Stimulated activated CD4-positive, alpha-beta T cell treated with anti-CD3 and anti-CD28 coated beads, Interleukin-12 subunit alpha, Interleukin-12 subunit beta, amount 100 ng/mL, for 48 hours (primary cell): ENCODE measurements at regions not wholly inside any gene's neighbourhood (a gene's known extent, or its start where the extent isn't known, plus 50 kb on each side); places are given as distances from the start of the nearest gene placed in this dataset.
A peak's percentile ranks its signal among the peaks of the same experiment; 100 is the strongest.

Experiments
- DNase-seq, 3 donors: peaks; one replicate each; pipeline ENCODE4 v3.0.0-alpha.2; 2020; ENCODE audit warnings: low read depth in 2 of 3, low spot score in 1 of 3

DNA sequence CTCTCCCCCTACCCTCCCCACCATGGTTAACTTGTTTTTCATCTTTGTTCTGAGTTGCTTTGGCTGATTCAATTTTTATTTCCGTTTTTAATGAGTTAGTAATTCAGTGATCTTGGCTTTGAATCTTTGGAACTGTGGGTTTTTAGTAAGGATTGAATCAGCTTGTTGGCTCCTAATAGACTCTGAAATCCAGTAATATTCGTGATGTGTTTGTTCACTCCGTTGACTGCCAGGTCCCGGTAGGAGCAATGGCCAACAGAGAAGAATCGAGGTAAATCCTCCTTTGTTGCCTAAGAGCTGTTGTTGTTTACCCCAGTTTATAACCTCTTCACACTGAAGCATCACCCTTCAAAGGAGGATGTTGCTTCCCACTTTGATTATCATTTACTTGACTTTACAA lies 92.7 kb downstream of the PCSK1 start:
- no peak for DNase-seq

DNA sequence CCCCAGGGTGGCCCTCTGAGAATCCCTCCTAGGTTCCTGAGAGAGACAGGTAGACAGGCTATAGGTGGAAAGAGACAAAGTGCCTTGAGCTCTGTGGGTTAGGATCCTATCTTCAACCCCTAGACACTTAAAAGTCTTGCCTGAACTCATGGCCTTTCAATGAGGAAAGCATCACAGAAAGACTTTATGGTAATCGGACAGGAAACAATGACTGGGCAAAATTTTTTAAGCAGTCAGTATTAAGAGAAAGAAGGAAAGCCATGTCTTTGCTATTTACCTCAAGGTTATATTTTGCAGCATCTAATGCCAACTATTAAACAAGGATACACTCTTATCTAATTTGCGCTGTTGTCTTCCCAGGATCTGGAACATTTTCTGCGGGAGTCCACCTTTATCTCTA lies 93.2 kb downstream of the PCSK1 start:
- DNase-seq: no peak

DNA sequence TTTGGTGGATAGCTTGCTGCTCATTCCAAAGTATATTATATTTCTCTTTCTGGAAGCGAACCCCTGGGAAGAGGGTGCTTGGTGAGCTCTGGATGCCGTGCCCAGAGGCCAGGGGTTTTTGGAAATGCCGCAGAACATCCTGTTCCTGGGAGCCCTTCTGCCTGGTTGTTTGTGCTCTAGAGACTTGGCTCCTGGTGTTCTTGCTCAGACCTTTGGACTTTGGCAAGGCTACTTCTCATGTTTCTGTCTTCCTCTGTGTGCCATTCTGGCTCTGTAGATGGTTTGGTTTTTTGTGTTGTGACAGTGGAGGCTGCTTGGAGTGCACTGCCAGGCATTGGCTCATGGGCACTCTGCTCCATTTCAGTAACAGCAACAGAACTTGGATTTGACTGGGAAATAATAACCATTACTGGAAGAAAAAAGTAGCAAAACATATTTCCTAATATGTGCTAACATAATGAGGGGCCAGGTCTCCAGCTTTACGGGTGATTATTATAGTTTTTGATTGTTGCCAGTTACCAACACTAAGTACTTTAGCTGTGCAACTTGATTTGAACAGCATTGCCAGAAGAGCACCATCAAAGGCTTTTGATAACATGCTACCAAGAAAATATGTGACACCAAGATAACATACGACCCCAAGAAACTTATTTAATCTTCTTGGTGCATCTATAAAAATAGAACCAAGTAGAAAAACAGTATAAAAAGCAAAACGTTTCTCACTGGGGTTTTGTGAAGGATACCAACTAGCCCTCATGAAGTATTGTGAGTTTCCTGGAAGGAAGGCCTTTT lies 94.2 kb downstream of the PCSK1 start:
- no peak for DNase-seq

DNA sequence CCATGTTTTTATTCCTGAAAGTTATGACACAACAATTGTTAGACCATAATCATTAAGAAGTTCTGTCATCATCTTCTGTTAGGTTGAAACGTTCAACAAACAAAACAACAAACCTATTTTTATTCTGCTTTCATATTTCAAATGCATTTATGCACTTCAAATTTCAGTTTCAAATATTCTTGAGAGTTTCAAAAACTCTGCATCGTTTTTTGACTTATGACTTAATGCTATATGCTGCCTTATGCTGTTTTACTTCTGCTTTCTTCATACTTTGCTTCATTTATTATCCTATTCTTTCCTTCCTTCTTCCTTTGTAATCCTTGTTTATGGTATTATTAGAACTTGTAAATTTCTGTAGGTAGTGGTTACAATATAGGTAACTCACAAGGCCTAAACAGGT lies 95.0 kb downstream of the PCSK1 start:
- no peak for DNase-seq

DNA sequence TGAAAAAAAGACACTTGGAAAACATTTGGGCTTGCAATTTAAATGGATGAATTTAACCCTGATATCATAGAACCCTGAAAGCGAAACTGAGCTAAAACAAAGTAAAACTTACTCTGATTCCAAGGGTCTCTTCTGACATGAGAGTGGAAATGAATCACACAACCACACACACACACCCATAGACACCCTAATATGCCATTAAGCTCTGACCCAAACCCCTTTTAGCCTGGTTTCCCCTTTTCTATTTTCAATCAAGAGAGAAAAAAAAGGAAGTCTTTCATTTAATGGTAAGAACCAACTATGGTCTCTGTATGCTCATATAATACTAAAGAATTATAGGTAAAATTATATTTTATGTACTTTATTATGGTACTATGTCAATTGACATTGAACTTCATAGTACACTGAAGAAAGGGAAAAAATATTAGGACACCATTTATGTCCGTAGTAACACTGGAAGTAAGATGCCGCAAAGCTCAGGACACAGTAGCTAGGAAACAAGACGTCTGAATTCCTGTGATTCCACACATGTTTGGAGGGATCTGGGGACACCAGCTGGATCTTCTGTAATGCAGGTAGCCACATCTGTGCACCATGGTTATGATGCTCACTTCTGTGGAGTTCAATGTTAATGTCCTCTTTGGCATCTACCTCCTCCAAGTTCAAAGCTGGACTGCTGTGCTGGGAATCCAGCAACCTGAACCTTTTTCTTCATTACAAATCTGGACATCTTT lies 95.8 kb downstream of the PCSK1 start:
- DNase-seq: no peak

DNA sequence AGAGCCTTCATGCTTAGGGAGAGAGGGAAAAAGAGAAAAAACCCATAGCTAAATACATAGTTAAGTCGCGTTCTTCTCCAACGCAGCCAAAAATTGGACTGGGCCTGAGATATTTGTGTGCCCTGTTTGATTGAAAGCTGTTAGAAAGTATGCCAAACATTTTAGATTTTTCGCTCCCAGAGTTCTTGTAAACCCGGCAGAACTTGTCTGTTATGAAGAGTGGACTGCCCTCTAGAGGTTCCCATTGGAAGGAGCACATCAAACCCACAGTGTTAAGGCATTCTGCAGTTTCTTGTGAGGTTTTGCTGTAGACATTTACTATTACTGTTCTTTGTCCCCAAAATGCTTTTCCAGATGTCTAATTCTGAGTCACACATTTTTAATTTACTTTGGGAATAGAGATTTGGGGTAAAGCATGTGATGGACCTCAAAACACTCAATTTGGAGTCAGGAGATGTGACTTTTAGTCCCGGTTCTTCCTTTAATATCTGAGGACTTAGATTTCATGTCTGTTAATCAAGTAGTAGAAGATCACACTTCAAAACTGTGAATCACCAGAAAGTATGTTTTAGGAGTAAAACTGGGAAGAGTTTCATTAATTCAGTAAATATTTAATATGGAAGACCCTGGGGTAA lies 96.6 kb downstream of the PCSK1 start:
- DNase-seq: peak; percentile 14 to 62 (median 41)

DNA sequence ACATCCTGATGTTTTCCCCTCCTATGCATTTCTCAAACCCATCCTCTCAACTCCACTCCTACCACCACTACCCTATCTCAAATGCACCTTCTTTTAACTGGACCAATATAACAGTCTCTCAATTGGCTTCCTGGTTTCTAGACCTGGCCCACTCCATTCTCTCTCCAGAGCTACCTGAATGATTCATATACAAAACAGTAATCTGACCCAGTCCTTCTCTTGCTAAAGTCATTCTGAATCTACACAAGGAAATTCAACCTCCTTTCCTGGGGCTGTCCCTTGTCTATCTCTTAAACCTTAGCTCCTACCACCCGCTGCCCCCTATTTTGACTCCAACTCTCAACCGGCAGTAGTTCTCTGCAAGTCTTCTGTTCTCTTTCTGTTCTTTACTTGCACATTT lies 97.2 kb downstream of the PCSK1 start:
- no peak for DNase-seq

DNA sequence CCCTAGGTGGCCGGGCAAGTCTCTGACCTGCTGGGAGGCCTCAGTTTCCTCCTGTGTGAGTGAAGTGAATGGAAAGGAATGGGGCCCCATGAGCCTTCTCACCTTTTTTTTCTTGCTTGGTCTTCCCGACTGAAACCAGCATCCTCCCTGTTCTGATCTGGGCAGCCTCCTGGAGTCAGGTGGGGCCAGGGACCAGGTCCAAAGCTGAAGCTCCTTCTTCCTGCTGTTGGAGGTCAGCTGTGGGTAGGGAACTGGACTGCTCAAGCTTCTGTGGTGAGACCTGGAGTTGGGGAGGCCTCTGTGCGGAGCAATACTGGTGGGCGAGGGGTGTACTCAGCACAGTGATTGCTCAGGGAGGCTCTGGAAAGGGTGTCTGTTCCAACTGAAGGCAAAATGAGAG lies 99.7 kb downstream of the PCSK1 start:
- no peak for DNase-seq

DNA sequence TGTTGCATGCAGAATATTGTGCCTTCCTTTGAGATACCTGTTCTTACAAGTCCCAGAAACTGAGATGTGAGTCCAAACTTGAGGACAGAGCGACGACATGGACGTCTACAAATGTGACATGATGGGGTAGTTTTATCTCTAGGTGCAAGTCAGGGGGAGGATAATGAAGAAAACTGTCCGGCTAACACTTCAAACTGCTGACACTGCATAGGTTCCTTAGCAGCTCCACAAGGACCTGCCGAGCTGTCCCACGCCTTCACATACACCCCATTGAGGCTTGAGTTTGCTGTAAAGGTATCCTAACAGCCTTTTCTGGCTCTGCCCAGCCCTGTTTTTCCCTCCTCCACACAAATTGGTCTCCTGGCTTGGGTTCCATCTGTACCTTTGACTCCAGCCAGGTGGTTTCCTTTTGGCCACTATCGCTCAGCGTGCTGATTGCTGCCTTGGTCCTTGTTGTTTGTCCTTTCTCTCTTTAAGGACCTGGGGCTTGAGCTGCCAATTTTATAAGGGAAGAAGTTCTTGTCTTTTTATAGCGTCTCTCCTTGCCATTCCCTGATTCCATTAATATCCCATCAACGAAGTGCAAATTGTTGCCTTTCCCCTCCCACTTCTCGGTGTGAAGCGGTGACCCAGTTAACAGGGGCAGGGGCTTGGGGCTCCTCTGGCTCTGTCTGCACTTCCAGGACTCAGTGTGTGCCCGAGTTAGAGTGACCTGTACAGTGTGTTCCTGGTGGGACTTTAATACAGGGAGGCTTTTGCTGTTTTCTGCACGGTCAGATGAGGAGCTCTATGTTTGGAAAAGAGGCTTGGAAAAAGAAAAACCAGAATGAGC lies 100.3 kb downstream of the PCSK1 start:
- DNase-seq: no peak

DNA sequence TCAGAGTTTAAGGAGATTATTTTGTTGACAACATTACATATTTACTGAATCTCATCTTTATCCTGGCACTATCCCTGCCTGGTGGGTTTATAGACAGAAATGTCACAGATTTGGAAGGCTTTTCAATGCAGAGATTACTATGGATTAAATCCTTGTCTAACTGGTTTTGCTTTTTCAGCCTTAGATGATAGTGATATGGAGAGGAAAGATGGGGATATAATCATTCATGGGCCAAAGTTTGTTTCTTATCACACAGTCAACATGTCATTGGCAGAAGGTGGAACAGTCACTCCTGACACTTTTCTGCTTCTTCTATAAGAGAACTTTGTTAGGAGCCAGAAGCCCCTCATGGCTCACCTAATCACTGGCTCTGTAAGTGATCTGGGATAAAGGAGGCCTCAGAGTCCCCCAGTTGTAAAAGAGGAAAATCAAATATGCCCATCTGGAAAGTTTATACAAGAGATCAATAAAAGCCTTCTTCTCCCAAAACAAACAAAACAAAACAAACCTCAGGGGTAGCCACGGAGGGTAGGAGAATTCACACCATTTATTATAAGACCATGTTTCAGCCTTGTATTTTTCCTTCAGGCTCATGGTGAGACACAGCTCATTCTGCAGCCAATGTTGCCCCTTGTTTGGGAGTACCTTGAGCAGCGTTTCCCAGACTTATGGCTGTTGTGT lies 101.2 kb downstream of the PCSK1 start:
- DNase-seq: no peak

DNA sequence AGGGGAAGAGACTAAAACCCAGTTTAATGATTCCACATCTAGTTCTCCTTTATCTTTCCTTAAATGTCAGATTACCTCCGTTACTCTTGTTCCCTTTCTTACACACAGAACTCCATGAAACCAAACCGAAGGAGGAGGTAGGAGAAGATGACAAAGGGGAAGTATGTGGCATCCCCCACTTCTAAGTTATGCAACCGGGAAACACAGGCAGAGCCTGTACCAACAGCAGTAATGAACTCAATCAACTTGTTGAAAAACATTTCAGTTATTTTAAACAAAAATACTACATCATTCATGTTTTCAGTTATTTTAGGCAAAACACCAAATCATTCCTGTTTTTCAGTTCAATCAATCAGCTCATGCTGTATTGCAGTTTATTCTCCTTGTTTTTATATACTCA lies 101.8 kb downstream of the PCSK1 start:
- no peak for DNase-seq

DNA sequence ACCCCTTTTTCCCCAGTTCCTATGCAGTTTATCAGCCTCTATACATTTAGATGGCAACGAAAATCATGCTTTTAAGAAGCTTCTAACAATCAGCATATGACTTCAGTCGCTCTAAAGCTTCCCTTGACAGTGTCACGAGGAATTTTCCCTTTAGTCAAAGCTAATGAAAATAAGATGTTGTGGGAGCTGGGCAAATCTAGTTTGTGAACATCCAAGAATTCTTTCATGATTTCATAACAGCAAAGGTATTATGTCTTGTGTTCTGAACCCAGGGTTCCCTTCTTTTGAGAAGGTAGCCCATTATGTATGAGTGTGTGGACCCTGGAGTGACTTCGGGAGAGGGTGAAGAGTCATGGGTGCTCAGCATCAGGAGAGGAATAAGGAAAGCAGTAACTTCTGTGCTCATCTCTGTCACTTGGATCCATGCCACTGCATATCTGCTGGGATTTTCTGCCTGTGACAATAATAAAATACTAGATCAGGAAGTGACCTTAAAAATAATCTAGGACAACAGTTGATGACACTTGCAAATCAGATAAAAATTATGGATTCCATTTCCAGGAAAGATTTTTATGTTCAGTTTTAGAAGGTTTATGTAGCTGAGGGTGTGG lies 102.4 kb downstream of the PCSK1 start:
- DNase-seq: no peak

DNA sequence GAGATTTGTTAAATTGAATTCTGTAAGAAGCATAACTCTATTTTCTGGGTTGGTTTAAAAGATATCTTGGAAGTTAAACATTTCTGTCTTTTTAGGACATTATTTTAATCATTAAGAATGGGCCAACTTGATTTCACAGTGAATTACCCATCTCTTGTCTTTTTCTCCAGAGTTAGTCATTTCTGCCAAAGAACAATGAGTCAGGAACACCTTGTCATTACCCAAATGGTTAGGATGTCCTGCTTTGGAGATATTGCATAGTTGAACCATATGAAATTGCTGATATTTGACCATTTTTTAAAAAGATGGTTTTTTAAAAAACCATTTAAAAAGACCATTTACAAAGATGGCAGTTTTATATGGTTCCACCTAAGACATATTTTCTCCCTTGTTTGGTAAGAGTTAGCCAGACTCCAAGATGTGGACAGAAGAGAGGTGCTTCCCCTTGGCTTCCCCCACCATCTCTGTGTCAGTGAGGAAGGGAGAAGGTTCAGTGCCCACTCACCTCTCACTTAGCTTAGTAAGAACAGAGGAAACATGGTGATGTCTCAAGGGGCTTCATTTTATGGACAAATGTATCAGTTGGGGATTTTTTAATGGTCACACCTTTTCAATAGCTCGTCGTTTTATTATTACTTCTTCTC lies 103.0 kb downstream of the PCSK1 start:
- no peak for DNase-seq

DNA sequence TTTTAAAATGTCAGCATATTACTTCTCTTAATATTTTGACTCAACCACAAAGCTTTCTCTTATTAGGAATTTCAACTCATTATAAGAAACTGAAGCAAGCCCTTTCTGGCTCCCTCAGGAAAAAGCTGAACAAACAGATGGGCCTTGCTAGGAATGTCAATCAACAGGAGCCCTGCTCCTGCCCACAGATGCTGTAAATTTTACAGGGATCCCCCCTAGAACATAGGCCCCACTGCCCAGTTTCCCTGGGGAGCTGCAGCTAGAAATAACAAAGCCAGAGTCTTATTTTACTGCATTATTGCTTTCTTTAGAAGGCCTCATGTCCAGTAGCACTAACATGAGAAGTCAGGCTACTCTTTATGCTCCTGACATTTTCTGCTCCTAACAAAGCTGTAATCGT lies 103.8 kb downstream of the PCSK1 start:
- DNase-seq: no peak

DNA sequence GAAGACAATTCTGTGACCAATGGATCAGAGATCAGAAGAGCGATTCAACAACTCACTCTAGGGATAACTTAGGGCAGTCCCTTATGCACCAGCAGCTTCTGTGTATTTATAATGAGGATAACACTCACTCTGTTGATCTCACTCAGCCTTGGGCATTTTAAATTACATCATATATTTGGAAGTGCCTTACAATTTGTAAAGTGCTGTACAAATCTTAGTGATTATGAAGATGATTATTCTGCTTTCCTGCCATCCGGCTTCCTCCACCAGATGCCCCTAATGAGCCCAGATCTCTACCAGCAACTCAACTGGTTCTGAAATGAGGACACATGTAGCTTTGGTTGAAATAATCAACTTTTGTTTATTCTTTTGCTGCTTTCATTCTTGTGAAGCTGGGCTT lies 105.3 kb downstream of the PCSK1 start:
- DNase-seq: no peak

DNA sequence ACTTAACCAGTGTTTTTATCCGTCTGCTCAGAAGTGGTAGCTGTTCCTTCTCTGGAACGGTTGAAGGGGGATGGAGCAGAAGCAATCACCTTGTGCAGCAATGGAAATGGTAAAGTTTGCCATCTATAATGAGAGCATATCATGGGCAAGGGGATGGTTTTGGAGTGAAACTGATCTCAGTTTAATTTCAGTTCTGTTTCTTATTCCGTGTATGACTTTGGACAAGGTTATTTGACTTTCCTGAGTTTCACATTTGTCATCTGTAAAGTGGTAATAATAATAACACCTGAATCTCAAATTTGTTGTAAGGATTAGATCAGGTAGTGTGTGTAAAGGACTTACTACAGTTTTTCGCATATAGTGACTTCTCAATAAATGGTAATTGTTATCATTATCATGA lies 106.1 kb downstream of the PCSK1 start:
- DNase-seq: no peak

DNA sequence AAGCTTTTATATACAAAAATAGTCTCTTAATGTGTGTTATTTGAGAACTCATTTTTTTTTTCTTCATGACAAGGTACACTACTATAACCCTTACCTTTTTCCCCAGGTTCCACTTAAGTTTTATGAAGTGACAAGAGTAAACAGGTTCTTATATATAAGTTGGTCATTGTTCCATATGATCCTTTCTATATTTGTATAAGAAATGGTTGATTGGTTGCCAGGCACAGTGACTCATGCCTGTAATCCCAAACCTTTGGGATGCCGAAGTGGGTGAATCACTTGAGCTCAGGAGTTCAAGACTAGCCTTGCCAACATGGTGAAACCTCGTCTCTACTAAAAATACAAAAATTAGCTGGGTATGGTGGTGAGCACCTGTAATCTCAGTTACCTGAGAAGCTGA lies 108.3 kb downstream of the PCSK1 start:
- DNase-seq: no peak

DNA sequence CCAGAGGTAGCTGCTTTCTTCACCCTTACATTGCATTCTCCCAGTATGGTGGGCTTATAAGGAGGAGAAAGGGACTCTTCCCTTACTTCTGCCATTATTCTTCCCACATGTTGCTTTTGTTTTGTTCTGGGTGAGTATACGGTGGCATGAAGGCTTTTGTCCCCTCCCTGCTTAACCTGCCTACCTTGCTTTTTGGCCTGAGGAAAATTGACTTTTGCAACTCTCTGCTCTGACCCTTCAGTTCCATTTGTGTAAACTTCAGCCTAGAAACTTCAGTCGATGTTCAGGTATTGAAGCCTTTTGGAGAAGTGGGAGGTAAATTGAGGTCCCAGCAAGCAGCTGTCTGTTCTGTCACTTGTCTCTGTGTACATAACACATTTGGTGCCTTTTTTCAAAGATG lies 110.2 kb downstream of the PCSK1 start:
- DNase-seq: no peak

DNA sequence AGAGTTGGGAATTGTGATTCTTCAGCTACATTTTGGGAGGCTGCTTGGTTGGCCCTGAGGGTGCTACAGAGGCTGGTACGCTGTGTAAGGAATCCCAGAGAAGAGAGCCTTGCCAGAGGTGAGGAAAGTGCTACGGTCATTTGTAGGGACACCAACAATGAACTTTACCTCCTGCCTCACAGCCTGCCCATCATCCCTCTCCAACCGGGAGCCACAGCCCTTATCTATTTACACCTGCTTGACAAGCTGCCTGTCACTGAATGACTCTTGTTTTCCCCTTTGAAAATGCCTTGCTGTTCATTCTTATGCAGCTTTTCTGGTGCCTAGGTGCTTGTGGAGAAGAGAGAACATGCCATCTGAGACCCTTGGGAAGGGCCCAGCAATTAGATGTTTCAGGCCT lies 110.8 kb downstream of the PCSK1 start:
- no peak for DNase-seq

DNA sequence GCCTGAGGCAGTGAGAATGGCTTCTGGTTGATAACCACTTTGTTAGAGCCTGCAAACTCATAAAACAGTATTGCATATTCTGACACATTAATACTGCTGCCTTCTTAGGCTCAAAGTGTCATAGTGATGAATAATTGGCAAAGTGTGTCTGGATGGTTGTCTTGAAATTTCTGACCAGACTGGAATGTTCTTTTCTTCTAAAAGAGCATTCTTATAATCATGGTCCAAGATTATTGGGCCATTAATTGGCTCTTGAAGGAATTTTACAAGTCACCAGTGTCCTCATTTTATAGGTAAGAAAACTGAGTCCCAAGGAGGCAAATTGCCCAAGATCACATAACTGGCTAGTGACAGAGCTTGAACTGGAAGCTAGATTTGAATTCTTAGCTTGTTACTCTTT lies 111.7 kb downstream of the PCSK1 start:
- no peak for DNase-seq
